Neural progenitor cell (in vitro differentiated cells): ENCODE measurements at regions not wholly inside any gene's neighbourhood (a gene's known extent, or its start where the extent isn't known, plus 50 kb on each side); places are given as distances from the start of the nearest gene placed in this dataset.

Experiments used
- CTCF ChIP-seq: fragments of 200-600 bp; sonication (generic); IDR thresholded peaks from 2 replicates; pipeline ENCODE4 v1.5.1; 2017; ENCODE audit warnings: antibody characterized with exemption, mild to moderate bottlenecking
- EZH2phosphoT487 ChIP-seq: fragments of 200-600 bp; sonication (generic); IDR thresholded peaks from 2 replicates; pipeline ENCODE4 v1.6.1; 2017; ENCODE audit warnings: antibody characterized with exemption

GRCh38 chr14:53757732-53758131 is 198.9 kb downstream of the BMP4 start:
- TF ChIP-seq CTCF: no peak
- TF ChIP-seq EZH2phosphoT487: no peak
